ENCODE measurements at regions not wholly inside any gene's neighbourhood (a gene's known extent, or its start where the extent isn't known, plus 50 kb on each side); places are given as distances from the start of the nearest gene placed in this dataset.
"Not testable (repeated sequence)": the region's sequence is repeated elsewhere in the genome, so short reads cannot be mapped to it uniquely, and the experiment has no call there.

DNA sequence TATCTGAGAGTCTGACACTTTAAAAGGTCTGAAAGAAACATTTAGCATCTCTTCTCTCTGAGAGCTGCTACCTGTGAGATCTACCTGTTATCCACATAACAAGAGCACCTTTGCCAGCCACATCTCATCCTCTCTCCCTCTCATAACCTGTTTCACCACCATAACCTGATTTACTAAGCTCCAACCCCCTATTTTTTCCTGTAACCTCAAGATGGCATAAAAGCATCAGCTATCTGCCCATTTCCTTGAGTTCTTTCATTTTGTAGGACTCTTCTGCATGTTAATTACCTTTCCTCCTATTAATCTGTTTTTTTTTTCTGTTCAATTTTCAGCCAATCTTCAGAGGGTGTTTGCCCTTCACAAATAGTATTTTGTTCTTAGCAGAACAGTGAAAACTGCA, 136.5 kb upstream of the KCNK1 start:
- DNase-seq: no peak

DNA sequence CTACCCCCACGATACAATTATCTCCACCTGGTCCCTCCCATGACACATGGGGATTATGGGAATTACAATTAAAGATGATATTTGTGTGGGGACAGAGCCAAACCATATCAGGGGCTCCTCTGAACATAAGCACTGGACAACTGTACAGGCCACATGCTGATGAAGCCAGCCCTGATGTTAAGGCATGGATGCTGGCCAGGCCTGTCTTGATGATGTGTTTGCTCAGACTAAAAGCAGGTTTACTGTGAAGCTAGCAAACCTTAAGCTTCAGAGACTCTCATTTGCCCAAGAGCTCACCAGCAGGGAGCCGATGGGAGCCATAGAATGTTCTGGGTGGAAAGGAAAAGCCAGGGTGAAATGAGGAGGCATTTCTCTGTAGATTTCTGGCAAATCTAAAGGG, 135.3 kb upstream of the KCNK1 start:
- no peak for DNase-seq

DNA sequence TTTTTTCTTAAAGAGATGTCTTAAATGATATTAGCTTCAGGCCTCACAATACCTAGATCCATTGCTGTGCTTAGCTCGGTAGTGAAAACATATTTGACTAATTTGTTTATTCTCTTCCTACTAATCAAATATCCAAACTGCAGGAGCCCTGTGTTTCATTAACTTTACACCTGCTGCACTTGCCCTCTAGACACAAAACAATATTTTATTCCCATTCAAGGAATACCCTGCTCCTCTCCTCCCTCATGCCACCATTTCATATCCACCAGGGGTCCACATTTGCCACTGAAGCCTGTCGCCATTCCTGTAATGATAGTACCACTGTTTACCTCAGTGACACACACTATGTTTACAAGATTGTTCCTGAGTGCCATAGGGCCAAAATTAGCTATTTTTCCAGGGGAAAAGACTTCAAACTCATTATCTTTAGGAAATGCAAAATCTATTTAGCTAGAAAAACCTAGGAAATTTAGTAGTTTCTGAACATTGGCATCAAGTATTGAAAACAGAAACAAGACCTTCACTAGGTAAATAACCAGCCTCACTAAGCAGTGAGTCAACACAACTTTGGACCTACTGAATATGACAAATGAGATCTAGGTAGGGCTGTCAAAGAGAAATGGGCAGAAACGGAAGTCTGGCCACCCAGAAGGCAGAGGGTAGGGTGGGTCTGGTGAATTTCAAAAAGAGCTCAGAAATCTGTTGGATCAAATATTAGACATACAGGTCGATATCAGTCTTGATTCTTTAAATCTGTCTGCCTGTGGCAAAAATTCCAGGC, 134.6 kb upstream of the KCNK1 start:
- DNase-seq: no peak

- DNase-seq: no peak
Measured at GRCh38 chr1:233480198-233480597, 133.7 kb upstream of the KCNK1 start.

GRCh38 chr1:233482388-233482787, 131.5 kb upstream of the KCNK1 start:
- DNase-seq: no peak

- DNase-seq: no peak
Measured at GRCh38 chr1:233485385-233485784, 128.5 kb upstream of the KCNK1 start.

- DNase-seq: no peak
Measured at GRCh38 chr1:233485809-233486398, 128.0 kb upstream of the KCNK1 start.

- DNase-seq: no peak
Measured at GRCh38 chr1:233487408-233487807, 126.5 kb upstream of the KCNK1 start.

DNA sequence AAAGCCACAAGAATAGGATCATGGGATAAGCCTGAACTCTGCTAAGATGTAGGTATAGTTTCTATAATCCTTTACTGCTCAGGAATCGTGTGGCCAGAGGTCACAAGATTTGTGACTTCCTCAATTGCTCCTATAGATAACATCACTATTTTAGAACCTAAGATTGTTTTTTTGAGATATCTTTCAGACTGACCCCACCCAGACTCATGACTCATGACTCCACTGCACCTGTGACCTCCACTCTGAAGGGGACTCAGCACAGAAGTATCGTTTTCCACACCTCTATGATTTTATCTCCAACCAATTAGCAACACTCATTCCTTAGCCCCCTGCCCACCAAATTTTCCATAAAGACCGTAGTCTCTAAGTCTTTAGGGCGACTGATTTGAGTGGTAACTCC, 124.5 kb upstream of the KCNK1 start:
- DNase-seq: no peak

- DNase-seq: peak; percentile 1
Measured at GRCh38 chr1:233490488-233490887, 123.4 kb upstream of the KCNK1 start.

DNA sequence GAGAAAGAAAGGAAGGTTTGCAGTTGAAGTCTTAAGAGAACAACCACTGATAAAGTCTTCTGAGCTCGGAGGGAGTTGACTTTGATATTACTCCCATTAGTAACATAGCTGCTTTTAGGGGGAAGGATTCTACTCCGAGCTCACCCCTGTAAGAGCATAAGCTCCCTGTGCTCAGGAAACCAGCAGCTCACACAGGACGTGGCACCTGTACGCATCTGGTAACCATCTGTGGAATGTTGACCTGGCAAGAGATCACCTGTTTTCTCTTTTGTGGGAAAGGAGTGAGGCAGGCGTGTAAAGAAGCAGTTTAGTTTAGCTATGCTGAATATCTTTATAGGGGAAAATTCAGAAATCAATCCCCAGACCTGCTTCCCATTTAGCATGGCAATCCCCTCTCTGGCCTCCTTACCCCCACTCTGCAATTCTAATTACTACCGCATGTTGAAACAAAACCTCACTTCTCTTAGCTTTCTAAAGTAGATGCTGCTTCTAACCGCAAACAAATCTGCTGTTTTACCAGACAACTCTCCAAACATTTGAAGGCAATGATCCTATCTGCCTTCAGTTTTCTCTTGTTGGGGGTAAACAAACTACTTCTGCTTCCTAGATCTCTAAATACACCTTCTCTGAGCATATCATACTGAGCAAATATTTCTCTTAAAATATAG, 121.8 kb upstream of the KCNK1 start:
- no peak for DNase-seq

GRCh38 chr1:233496993-233497392, 116.9 kb upstream of the KCNK1 start:
- no peak for DNase-seq

DNA sequence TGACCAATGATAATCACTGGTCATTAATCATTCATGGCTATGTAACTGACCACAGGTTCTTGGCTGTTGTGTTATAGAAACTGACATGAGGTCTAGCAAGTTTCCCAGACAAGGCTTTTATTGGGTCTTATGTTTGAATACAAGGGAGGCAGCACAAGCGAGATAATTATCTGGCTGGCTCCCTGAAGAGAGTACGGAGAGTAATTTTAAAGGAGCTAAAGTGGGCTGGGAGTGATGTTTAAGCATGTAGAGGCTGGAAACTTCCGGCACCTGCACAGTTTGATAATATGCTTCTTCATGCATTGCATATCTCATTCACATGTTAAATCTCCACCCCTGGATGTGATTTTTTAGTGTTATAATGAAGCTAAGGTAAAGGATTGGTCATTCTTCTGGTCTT, 116.2 kb upstream of the KCNK1 start:
- no peak for DNase-seq

- DNase-seq: no peak
Measured at GRCh38 chr1:233500106-233500505, 113.8 kb upstream of the KCNK1 start.

DNA sequence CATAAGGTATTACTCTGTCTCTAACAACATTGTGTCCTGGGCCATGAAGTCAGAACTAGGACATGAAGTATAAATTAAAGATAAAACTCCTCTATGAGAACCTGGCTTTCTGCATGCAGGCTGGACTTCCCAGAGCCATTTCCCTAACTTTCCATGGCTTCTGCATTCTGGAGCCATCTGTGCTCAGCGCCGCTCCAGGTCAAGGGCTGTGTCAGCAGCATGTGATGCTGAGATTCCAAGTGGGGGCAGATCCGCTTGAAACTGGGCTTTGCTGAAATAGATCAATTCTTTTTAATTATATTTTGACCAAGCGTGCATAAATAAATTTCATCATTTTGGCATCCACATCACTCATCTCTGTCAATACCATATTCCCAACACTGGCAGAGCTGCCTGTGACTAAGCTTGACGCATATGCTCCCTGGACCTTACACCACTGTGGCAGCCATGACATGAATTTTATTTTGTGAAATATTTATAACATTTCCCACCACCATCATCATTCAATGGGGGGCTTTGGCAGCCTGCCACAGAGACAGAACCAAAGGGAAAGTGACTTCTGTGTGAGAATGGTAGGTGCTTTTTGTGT, 110.4 kb upstream of the KCNK1 start:
- no peak for DNase-seq

DNA sequence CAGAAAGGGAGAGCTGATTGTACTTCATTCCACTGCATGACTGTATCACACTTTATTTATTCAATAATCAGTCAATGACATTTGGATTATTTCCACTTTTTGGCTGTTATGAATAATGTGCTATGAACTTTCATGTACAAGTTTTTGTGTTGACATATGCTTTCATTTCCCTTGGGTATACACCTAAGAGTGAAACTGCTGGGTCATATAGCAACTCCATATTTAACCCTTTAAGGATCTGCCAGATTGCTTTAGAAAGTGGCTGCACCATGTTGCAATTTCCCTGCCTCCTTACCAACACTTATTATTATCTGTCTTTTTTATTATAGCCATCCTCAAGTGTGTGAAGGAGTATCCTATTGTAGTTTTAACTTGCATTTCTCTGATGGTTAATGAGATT, 108.8 kb upstream of the KCNK1 start:
- DNase-seq: no peak

DNA sequence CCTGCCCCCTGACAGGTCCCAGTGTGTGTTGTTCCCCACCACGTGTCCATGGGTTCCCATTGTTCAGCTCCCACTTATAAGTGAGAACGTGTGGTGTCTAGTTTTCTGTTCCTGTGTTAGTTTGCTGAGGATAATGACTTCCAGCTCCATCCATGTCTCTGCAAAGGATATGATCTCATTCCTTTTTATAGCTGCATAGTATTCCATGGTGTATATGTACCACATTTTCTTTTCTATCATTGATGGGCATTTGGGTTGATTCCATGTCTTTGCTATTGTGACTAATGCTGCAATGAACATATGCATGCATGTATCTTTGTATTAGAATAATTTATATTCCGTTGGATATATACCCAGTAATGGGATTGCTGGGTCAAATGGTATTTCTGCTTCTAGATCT, 108.0 kb upstream of the KCNK1 start:
- DNase-seq: not testable (repeated sequence)

GRCh38 chr1:233509526-233509925, 104.4 kb upstream of the KCNK1 start:
- DNase-seq: no peak

DNA sequence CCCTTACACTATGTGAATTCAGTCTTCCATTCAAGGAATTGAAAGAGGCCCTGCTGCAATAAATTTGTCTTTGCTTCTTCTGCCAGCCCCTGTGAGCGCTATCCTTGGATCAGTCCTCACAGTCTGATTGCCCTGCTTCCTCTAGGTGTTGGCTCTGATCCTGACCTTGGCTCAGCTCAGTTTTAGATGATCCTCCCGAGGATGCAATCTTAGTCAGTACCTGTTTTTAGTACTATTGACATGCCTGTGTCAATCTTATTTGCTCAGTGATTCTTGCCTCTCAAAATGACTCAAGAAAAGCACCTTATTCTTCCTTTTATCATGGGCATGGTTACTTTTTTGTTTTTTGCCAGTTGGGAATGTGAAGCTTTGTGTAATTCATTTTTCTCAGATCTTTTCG, 101.4 kb upstream of the KCNK1 start:
- DNase-seq: no peak

DNA sequence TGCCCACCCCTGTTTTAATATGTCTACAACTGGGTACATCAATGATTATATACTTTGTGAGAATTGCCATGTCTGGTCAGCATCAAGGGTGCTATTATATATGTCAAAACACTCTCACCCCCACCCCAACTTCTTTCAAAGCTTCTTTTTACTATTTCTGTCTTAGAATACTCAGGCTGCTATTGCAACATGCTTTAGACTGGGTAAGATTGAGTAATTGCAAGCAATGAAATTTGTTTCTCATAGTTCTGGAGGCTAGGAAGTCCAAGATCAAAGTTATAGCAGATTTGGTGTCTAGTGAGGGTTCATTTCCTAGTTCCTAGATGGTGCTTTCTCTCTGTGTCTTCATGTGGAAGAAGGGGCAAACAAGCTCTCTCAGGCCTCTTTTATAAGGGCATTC, 100.5 kb upstream of the KCNK1 start:
- no peak for DNase-seq

DNA sequence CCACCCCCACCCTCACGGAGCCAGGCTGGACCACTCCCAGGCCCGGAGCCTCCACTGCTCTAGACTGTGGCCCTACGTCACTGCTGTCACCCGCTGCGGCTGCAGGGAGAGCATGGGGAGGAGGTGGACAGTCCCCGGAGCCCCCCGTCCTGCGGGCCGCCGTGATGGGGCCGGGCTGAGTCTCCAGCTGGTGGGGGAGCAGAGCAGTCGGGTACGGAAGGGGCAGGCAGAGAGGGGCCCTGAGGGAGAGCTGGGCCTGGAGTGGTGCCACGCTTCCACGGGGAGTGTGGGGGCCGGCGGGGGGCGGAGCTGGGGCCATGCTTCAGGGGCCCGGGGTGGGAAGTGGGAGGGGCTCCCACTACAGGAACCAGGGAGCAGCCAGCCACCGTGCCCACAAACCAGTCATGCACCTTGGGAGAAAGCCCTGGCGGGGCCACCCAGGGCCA, 98.9 kb upstream of the KCNK1 start:
- DNase-seq: no peak

GRCh38 chr1:233516732-233517131, 97.2 kb upstream of the KCNK1 start:
- DNase-seq: no peak

GRCh38 chr1:233518344-233518743, 95.6 kb upstream of the KCNK1 start:
- DNase-seq: no peak
